GM18858 (cell line): ENCODE measurements at regions not wholly inside any gene's neighbourhood (a gene's known extent, or its start where the extent isn't known, plus 50 kb on each side); places are given as distances from the start of the nearest gene placed in this dataset.

Experiments used
- ATAC-seq: cut with Tn5 transposase; IDR thresholded peaks from one replicate; pipeline ENCODE4 v1.9.1; 2021; ENCODE audit not compliant: unreplicated experiment

- ATAC-seq: no peak
Observed at GRCh38 chr21:26784974-26785373, 60.2 kb downstream of the ADAMTS1 start.

- no peak for ATAC-seq
Observed at GRCh38 chr21:26783466-26784195, 61.6 kb downstream of the ADAMTS1 start.

GRCh38 chr21:26782747-26783146 lies 62.5 kb downstream of the ADAMTS1 start:
- no peak for ATAC-seq

- ATAC-seq: no peak
Observed at GRCh38 chr21:26782331-26782730, 62.9 kb downstream of the ADAMTS1 start.

GRCh38 chr21:26781331-26781730 lies 63.9 kb downstream of the ADAMTS1 start:
- no peak for ATAC-seq

GRCh38 chr21:26777166-26777565 lies 68.0 kb downstream of the ADAMTS1 start:
- ATAC-seq: no peak

- ATAC-seq: no peak
Observed at GRCh38 chr21:26776310-26777021, 68.7 kb downstream of the ADAMTS1 start.

- no peak for ATAC-seq
Observed at GRCh38 chr21:26773058-26773457, 72.2 kb downstream of the ADAMTS1 start.

GRCh38 chr21:26769613-26770188 lies 75.5 kb downstream of the ADAMTS1 start:
- ATAC-seq: no peak

GRCh38 chr21:26766826-26767325 lies 78.3 kb downstream of the ADAMTS1 start:
- ATAC-seq: no peak

GRCh38 chr21:26761174-26761915 lies 83.9 kb downstream of the ADAMTS1 start:
- ATAC-seq: no peak

GRCh38 chr21:26759731-26760130 lies 85.5 kb downstream of the ADAMTS1 start:
- ATAC-seq: no peak

- no peak for ATAC-seq
Observed at GRCh38 chr21:26758083-26758880, 86.9 kb downstream of the ADAMTS1 start.

GRCh38 chr21:26756491-26757159 lies 88.6 kb downstream of the ADAMTS1 start:
- ATAC-seq: no peak

- ATAC-seq: no peak
Observed at GRCh38 chr21:26754853-26755252, 90.4 kb downstream of the ADAMTS1 start.

- no peak for ATAC-seq
Observed at GRCh38 chr21:26753822-26754221, 91.4 kb downstream of the ADAMTS1 start.

GRCh38 chr21:26752849-26753248 lies 92.4 kb downstream of the ADAMTS1 start:
- ATAC-seq: no peak

- no peak for ATAC-seq
Observed at GRCh38 chr21:26751305-26751704, 93.9 kb downstream of the ADAMTS1 start.

GRCh38 chr21:26748066-26748465 lies 97.1 kb downstream of the ADAMTS1 start:
- no peak for ATAC-seq

GRCh38 chr21:26747216-26747615 lies 98.0 kb downstream of the ADAMTS1 start:
- no peak for ATAC-seq
